PC-3 (cell line): ENCODE measurements at regions not wholly inside any gene's neighbourhood (a gene's known extent, or its start where the extent isn't known, plus 50 kb on each side); places are given as distances from the start of the nearest gene placed in this dataset.

ENCODE experiments used
- EZH2 ChIP-seq: fragments of 300-600 bp; sonication (generic); IDR thresholded peaks from one replicate; pipeline ENCODE4 v1.6.1; 2017; ENCODE audit warnings: antibody characterized with exemption, mild to moderate bottlenecking, low read length; ENCODE audit not compliant: unreplicated experiment
- EZH2phosphoT487 ChIP-seq: fragments of 300-600 bp; sonication (generic); IDR thresholded peaks from 2 replicates; pipeline ENCODE4 v1.6.1; 2018; ENCODE audit warnings: mild to moderate bottlenecking, antibody characterized with exemption, low read length, borderline replicate concordance
- TF ChIP-seq, protein P1 (sequence below): fragments of 300-600 bp; sonication (generic); conservative IDR thresholded peaks from 2 replicates; pipeline ENCODE4 v1.5.1; 2017; ENCODE audit warnings: antibody characterized with exemption, low read depth, mild to moderate bottlenecking, low read length

DNA sequence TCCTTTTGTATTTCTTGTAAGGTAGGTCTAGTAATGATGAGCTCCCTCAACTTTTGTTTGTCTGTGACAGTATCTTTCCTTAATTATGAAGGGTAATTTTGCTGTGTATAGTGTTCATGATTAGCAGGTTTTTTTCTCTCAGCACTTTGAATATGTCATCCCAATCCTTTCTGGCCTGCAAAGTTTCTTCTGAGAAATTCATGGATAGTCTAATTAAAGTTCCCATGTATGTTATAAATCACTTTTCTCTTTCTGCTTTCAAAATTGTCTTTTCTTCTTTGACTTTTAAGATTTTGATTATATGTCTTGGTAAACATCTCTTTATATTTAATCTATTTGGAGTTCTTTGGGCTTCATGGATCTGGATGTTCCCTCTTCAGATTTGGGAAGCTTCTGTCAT is 54.3 kb upstream of the ZKSCAN2 start:
- TF ChIP-seq, protein P1, sequence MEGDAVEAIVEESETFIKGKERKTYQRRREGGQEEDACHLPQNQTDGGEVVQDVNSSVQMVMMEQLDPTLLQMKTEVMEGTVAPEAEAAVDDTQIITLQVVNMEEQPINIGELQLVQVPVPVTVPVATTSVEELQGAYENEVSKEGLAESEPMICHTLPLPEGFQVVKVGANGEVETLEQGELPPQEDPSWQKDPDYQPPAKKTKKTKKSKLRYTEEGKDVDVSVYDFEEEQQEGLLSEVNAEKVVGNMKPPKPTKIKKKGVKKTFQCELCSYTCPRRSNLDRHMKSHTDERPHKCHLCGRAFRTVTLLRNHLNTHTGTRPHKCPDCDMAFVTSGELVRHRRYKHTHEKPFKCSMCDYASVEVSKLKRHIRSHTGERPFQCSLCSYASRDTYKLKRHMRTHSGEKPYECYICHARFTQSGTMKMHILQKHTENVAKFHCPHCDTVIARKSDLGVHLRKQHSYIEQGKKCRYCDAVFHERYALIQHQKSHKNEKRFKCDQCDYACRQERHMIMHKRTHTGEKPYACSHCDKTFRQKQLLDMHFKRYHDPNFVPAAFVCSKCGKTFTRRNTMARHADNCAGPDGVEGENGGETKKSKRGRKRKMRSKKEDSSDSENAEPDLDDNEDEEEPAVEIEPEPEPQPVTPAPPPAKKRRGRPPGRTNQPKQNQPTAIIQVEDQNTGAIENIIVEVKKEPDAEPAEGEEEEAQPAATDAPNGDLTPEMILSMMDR: no peak
- TF ChIP-seq EZH2phosphoT487: no peak
- TF ChIP-seq EZH2: no peak
